GM21515 (cell line): ENCODE measurements at regions not wholly inside any gene's neighbourhood (a gene's known extent, or its start where the extent isn't known, plus 50 kb on each side); places are given as distances from the start of the nearest gene placed in this dataset.
A peak's percentile ranks its signal among the peaks of the same experiment; 100 is the strongest.
"Not testable (repeated sequence)": the region's sequence is repeated elsewhere in the genome, so short reads cannot be mapped to it uniquely, and the experiment has no call there.

Experiments
- ATAC-seq: cut with Tn5 transposase; IDR thresholded peaks from one replicate; pipeline ENCODE4 v1.9.1; 2021; ENCODE audit not compliant: unreplicated experiment

DNA sequence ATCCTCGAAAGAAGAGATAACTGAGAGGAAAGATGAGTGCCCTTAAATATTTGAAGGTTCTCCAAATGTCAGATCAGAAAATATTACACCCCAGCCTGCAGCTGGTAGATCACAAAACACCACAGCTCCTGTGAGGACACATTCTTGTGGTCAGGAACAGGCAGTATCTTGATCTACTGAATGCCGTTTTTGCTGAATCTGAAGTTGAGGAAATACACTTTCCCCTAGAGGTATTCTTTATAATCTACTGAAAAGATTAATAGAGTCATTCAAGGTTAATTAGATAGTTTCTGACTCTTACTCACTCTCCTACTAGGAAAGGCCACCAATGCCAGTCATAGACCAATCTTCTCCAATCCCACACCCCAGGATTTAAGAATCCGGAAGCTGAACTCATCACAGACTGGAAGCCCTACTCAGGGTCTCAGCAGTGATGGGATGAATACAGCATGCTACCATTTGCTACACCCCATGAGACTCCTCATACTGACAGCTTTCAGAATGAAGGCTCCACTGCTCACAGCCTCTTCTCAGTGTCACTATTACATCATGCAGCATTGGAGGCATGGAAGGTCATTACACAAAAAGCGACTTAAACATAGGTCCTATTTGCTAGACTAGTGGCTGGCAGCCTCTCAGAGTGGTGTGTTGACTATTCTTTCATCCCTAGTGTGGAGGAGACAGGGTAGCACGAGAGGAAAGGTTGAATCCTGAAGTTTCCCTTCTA, 143.9 kb upstream of the SLC1A3 start:
- no peak for ATAC-seq

DNA sequence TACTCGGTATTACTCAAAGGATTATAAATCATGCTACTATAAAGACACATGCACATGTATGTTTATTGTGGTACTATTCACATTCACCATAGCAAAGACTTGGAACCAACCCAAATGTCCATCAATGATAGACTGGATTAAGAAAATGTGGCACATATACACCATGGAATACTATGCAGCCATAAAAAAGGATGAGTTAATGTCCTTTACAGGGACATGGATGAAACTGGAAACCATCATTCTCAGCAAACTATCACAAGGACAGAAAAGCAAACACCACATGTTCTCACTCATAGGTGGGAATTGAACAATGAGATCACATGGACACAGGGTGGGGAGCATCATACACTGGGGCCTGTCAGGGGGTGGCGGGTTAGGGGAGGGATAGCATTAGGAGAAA, 130.5 kb upstream of the SLC1A3 start:
- not testable (repeated sequence) for ATAC-seq

DNA sequence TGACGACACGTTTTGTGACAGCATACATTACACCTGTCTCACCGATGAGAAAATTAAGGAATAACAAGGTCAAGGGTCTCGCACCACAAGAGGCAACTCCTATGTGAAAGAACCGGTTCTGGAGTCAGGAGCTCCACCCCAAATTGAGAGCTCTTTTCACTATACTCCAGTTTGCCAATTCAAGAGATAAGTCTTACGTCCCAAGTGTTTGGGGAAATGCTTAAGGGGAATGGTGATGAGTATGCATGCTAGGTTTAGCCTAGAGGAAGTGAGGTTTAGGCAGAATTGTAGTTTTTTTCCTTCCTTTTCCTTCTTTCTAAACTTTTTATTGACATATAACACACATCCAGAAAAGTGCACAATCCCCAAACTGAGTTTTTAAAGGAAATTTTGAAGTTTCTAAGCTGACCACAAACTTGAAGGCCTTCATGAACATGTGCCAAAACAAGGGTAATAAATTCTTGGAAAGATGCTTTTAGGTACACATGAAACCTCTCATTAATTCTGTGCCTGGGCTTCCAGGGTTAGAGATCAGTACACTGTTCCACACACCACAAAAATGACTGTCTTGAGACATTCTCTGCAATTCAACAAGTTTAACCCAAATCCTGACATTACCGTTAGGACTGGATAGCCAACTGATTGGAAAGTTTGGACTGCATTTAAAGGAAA, 127.6 kb upstream of the SLC1A3 start:
- no peak for ATAC-seq

DNA sequence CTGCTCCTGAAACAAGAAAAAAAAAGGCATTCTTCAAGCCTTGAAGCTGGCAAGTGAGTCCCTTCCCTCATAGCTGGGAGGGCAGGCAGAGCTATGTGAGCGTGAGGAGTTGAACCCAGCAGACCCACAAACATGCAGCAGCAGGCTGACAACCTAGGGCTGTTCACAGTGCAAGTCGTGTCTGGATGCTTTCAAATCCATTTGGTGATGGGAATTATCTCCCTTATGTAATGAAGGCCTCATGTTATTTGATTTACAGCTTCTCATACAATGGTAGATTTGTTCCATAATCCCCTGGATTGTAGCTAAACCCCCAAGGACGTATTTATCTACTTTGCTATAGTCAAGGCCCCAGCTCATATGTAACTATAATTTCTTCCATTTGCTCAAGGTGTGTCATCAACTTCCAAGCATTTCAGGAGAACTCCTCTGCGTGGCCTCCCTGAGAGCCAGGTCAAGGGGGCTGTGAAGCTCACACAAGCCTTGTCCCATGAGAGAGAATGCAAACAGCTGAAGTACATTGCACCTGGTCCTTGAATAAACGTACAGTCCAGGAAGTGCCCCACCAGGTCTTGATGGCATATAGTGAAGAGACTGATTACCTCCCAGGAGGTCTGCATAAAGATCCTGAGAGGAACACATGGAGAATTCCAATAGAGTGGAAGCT, 124.8 kb upstream of the SLC1A3 start:
- no peak for ATAC-seq

DNA sequence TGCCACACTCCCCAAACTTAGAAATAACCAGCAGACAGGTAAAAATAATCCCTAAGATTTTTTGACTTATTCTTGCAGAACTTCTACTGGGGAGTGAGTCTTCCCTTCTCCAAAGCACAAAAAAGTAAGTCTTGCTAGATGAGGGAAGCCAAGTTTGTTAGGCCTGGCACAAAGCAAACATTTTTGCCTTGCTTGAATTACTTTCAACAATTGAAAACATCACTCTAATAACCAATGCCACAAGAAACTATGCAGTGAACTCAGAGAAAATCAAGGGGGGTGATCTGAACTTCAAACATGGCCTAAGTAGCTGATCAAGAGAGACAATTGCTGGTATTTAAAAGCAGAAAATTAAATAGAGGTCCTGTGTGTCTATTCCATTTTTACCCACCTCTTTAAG, 123.6 kb upstream of the SLC1A3 start:
- no peak for ATAC-seq

DNA sequence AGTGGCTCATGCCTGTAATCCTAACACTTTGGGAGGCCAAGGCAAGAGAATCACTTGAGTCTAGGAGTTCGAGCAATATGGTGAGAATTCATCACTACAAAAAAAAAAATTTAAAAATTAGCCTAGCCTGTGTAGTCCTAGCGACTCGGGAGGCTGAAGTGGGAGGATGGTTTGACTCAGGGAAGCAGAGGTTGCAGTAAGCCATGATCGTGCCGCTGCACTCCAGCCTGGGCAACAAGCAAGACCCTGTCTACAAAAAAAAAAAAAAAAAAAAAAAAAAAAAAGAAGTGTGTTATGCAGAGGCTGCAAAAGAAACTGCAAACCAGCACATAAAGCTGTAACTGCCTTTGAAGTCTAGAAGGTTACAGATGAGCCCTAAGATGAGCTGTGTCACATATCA, 116.9 kb upstream of the SLC1A3 start:
- ATAC-seq: no peak

DNA sequence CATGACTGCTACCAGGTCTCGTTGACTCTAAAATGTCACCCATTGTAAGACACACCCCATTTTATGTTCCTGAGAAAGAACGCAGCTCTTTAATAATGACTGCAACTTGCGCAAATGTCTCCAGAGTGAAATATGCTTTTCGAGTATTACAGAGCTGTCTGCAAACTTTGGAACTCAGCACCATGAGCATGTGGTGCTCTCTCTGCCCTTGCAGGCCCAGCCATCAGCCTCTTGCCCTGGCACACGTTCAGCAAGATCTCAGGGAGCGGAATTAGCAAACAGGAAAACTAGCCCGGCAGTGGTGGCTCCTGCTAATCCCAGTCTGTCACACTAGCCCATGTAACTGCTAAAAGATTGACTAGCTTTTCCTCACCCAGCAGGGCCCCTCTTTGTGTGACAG, 114.5 kb upstream of the SLC1A3 start:
- no peak for ATAC-seq

DNA sequence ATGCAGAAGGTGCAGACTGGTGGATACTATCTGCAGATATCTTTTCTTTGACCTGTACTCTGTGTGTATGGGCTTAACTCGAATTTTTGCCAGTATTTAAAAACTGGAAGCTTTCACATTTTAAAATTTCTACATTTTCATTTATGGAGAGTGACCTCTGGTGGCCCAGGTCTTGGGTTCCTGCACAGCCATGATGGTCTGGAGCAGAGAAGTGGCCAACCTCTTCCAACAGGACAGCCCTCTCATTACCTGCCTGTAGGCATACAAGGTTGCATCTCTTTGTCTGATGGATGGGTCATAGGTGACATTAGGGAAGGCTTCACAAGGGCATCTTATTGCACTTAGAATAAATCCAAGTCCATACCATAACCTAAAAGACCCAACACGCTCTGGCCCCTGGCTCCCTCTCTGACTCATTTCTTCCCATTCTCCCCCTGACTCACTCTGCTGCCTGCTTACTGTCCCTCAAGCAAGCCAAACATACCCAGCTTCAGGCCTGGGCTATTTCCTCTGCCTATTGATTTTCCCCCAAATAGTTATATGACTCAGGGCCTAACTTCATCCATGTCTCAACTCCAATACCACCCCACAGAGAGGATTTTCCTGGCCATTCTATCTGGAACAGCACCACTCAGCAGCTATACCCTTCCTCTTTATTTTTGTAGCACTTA, 113.3 kb upstream of the SLC1A3 start:
- ATAC-seq: no peak

DNA sequence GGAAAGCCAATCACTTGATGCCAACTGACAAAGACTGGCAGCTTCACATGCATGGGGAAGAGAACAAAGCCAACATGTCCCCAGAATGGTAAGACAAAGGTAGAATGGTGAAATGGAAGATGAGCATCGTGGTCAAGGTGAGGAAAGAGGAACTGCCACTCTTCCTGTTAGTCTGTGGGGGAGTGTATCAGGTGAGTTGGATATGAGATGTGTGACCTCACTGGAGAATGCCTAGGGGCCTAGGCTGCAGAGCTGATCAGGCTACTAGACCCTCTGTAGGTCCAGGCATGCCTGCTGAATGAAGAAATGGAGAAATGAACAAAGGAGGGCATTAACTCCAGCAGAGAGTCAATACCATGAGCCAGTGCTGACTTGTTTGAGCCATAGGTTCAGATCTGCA, 112.4 kb upstream of the SLC1A3 start:
- no peak for ATAC-seq

DNA sequence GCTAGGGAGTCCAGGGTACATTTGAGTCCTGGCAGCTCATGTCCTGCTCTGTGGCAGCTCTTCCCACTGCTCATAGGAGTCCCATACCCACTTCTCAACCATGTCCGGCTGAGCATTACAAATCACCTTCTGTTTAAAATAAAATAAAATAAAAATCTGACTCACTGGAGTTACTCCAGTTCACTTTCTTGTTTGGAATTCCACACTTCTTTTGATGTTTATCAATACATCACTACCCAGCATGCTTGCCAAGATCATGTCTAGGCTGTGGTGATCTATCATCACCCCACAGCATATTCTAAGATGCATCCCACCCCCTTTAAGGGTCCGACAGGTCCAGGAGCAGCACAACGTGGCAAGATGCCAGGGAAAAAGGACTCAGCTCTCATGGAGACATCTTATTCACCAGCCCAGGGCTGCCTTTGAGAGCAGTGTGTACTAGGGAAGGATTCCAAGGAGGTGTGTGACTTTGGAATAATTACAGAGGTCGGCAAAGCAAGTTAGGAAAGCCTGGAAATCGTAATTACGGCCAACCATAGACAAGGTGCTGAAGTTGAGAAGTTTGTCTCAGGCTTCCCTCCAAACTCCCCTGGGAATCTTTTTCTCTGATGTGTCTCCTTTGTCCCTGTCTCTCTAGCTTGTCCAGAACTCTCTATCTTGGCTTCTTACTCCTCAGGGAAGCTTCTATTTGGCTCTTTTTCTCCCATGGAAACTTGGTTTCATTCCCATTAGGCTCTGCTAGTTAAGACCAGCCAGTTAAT, 111.4 kb upstream of the SLC1A3 start:
- no peak for ATAC-seq

DNA sequence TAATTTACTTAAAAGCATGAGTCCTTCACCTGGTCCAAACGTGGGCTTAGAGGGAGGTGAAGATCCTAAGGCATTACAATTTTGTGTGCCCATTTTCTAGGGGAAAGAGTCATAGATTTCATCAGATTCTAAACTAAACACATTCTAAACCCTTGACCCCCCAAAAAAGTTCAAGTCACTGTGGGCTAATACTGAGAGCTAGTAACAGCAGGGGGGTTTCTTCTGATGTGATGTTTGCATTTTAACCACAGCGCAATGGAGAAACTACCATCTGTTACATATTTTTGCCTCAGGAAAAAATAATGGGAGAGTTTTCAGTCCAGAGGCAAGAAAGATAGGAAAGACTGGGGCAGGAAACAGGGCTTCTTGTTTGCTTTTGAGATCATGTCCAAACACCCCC, 110.8 kb upstream of the SLC1A3 start:
- ATAC-seq: no peak

DNA sequence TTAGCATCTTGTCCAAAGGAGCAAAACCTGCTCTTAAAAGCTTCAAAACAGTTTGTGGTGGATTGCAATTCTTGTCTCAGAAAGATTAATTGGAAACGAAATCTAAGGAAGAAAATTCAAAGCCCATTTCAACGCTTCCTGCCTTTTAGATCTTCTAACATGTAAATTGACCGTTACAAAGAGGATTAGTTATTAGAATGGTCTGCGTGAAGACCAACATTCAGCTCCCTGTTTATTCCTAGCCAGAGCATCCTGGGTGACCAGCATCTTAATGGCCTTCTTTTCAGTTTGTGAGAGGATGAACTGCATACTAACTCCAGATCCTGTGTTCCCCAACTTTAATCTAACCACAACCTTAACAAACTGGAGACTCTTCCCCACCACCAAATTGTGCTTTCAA, 109.9 kb upstream of the SLC1A3 start:
- no peak for ATAC-seq

DNA sequence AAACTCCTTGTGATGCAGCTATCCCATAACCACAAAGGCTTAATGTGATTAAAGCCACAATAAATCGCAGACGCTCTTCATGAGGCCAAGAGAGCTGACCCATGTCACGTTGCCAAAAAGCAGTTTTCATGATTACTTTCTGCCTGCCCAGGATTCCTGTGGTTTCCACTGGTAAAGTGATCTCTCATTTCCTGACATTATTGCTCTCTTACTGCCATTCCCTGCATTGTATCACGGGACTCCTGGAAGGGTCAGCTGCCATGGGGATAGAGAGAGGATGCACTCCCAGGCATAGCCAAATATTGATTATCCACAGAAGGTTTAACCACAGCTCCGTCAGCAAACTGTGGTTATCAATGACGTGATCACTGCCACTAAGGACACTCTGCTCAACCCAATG, 103.8 kb upstream of the SLC1A3 start:
- no peak for ATAC-seq

DNA sequence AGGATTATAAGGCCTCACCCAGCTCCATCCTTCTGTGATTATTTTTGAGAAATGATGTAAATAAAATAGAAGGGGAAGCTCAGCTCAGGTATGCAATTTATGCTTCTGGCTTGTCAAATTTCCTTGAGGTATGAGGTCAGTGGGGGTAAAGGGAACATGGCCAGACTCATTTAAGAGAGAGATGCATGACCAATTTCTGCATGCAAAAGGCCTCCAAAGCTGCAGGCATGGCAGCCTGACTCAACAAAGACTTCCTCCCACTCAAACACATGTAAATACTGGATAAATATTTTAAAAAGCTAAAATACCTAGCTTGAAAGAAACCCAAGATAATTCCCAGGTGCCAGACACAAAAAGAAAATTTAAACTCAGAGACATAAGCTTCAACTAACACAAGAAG, 101.4 kb upstream of the SLC1A3 start:
- no peak for ATAC-seq

DNA sequence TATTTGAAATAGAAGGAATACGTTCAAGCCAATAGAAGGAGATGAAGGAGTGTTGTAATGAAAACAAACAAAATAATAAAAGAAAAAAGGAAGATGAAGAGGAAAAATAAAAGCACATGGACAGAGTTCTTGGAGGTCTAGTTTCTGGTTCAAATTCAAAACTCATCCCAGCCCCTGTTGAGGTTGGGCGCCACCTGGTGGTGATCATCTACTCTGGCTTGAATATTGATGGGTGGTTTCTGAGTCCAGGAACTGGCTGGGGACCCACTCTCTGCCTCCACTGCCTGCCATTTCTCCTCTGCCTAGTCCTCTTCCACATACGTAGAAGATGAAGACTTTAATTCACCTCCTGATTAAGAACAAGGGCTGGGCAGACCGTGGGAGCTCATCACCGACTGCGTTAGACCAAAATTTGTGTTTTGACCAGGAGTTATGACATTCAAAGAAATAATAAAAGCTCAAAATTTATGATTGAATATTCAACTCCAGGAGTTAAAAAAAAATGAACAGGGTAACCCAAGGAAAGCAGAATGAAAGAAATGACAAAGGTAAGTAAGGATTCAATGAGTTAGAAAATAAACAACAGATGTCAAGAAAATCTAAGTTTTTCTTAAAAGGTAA, 99.0 kb upstream of the SLC1A3 start:
- ATAC-seq: peak; percentile 84

DNA sequence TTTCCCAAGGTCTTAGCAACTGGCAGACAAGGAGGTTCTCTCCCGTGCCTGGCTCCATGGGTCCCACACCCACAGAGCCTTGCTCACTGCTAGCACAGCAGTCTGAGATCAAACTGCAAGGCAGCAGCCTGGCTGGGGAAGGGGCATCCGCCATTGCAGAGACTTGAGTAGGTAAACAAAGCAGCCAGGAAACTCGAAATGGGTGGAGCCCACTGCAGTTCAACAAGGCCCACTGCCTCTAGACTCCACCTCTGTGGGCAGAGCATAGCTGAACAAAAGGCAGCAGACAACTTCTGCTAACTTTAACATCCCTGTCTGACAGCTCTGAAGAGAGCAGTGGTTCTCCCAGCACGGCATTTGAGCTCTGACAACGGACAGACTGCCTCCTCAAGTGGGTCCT, 98.1 kb upstream of the SLC1A3 start:
- ATAC-seq: not testable (repeated sequence)

DNA sequence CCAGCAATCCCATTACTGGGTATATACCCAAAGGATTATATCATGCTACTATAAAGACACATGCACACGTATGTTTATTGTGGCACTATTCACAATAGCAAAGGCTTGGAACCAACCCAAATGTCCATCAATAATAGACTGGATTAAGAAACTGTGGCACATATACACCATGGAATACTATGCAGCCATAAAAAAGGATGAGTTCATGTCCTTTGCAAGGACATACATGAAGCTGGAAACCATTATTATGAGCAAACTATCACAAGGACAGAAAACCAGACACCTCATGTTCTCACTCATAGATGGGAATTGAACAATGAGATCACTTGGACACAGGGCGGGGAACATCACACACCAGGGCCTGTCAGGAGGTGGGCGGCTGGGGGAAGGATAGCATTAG, 92.8 kb upstream of the SLC1A3 start:
- not testable (repeated sequence) for ATAC-seq

DNA sequence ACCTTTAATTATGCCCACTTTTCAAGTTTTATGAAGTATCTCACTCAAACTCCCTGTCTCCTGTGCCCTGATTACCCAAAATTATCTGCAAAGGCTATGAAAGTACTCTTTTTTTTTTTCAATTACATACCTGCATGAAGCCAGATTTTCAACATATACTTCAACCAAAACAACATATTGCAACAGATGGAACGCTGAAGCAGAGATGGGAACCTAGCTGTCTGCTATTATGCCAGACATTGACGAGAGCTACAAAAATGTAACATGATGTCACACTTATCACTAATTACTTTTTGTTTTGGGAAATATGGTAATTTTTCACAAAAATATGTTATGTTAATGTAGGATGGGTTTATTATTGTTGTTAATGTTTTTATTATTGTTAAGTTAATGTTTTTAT, 86.5 kb upstream of the SLC1A3 start:
- ATAC-seq: no peak

DNA sequence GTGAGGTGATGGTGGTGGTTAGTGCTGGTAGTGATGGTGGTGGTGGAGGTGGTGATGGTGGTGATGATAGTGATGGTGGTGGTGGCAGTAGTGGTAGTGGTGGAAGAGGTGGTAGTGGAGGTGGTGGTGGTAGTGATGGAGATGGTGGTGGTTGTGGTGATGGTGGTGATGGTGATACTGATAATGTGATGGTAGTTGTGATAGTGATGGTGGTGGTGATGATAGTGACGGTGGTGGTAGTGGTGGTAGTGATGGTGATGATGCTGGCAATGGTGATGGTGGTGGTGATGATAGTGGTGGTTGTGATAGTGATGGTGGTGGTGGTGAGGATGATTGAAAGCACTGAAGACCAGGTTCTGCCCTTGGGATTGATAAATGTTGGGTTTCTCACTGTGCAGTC, 85.2 kb upstream of the SLC1A3 start:
- ATAC-seq: no peak

DNA sequence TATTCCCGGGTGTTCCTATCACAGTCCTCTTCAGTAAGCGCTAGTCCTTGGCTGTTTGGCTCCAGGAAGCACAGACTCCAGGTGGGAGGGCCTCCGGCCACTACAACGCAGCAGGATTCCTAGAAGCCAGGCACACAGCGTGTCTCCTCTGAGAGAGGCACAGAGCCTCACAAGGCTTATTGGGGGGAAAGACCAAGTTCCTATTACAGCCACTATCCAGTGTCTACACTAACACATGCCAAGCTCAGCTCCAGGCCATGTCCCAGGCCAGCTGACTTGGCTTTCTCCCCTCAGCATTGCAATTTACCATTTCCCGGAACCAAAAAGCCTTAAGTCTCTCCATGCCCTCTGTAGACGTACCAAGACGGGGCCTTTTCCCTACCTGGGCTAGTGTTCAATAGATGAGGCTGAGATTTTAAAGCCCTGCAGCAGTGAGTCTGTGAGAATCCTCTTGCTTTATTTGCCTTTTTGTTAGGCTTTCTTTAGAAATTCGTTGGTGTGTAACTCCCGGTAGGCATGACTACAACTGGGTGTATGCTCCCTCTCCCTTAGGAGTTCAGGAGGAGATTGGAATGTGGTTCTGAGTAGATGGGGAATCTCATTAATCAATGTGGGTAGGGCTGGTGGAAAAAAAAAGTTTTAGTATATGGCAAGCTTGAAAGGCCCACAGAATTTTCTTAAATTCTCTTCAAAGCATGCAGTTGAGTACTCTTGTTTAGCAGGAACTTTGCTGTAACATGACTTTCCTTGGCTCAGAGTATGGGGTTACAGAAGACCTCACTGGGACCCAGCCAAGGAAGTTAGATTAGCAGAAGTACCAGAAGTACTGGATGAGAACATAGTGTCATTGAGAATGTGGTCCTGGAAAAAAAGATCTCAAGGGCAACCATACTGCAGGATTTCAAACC, 84.3 kb upstream of the SLC1A3 start:
- ATAC-seq: no peak
